WTC11 (cell line): ENCODE measurements at regions not wholly inside any gene's neighbourhood (a gene's known extent, or its start where the extent isn't known, plus 50 kb on each side); places are given as distances from the start of the nearest gene placed in this dataset.

Experiments used
- CTCF ChIP-seq: fragments of 200-600 bp; IDR thresholded peaks from 2 replicates; pipeline ENCODE4 v1.8.0; 2022; ENCODE audit warnings: antibody characterized with exemption
- GABPB1 ChIP-seq: sonication (generic); formaldehyde crosslinking; IDR thresholded peaks from 2 replicates; pipeline ENCODE4 v1.8.1; 2023; ENCODE audit warnings: mild to moderate bottlenecking, missing genetic modification reagents
- IRF2 ChIP-seq: sonication (generic); formaldehyde crosslinking; IDR thresholded peaks from 2 replicates; pipeline ENCODE4 v1.8.0; 2022; ENCODE audit warnings: low read depth, missing genetic modification reagents, borderline replicate concordance
- TF ChIP-seq, protein P1 (sequence below): sonication (generic); formaldehyde crosslinking; IDR thresholded peaks from 2 replicates; pipeline ENCODE4 v1.8.1; 2023; ENCODE audit warnings: mild to moderate bottlenecking, missing genetic modification reagents

DNA sequence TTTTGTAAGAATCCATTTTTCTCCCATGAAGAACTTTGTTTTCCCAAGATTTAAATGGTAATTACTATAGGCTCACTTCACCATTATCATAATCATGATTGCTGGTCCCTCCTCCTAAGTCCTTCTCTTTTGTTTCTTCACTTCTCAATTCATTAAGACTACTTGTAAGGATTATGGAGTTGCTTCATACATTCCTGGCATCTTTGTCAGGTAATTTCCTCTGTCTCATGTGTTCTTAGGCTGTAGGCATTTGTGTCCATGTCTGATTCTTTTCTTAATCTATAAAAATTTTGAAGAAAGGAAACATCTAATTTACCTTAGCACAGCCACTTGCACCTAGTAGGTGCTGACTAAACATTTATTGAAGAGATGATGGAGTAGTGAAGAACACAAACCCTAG lies 79.9 kb upstream of the SATB1 start:
- no peak for TF ChIP-seq CTCF
- no peak for TF ChIP-seq GABPB1 (CRISPR knock-in tag)
- TF ChIP-seq IRF2 (CRISPR knock-in tag): no peak
- TF ChIP-seq, protein P1, sequence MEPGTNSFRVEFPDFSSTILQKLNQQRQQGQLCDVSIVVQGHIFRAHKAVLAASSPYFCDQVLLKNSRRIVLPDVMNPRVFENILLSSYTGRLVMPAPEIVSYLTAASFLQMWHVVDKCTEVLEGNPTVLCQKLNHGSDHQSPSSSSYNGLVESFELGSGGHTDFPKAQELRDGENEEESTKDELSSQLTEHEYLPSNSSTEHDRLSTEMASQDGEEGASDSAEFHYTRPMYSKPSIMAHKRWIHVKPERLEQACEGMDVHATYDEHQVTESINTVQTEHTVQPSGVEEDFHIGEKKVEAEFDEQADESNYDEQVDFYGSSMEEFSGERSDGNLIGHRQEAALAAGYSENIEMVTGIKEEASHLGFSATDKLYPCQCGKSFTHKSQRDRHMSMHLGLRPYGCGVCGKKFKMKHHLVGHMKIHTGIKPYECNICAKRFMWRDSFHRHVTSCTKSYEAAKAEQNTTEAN: no peak
